ENCODE measurements at regions not wholly inside any gene's neighbourhood (a gene's known extent, or its start where the extent isn't known, plus 50 kb on each side); places are given as distances from the start of the nearest gene placed in this dataset.

DNA sequence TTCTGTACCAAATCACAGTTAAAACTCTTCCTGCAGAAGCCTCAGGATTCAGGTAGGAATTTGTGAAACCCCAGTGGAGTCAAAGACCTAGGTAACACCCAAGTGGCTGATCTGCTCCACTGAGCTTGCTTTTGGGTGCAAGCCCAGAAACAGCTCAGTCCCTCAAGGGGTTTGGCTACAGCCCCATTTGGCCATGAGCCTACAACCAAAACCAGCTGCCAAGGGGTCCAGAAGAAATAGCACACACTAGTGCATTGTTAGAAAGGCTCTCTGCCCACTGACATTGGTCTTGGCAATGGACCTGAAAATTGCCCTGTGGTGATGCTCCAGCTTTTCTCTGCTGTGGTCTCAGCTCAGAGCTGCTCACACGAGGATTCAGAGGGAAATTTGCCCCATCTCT is 577.4 kb upstream of the INTU start:
- no peak for DNase-seq

GRCh38 chr4:127069675-127070074 is 563.1 kb upstream of the INTU start:
- DNase-seq, result no peak

- DNase-seq, result no peak
Observed at GRCh38 chr4:127071443-127071842, 561.3 kb upstream of the INTU start.

GRCh38 chr4:127080141-127080540 is 552.6 kb upstream of the INTU start:
- no peak for DNase-seq

DNA sequence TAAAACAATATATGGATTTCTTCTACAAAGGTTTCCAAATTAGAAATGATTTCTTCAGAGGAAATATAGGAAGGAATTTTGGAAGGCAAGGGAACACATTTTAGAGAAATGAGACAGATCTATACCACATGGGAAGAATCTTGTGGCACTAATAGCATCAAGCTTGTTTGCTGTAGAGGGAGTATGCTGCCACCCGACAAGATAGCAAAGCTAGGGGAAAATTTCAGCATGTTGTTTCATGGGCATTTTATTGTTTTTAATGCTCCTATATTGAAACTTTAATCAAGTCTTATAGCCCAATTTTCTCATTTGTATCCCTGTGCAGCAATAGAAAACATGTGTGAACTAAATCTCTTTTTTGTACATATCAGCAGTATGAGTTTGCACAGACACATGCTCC is 551.7 kb upstream of the INTU start:
- no peak for DNase-seq

- no peak for DNase-seq
Observed at GRCh38 chr4:127082986-127083385, 549.8 kb upstream of the INTU start.

DNA sequence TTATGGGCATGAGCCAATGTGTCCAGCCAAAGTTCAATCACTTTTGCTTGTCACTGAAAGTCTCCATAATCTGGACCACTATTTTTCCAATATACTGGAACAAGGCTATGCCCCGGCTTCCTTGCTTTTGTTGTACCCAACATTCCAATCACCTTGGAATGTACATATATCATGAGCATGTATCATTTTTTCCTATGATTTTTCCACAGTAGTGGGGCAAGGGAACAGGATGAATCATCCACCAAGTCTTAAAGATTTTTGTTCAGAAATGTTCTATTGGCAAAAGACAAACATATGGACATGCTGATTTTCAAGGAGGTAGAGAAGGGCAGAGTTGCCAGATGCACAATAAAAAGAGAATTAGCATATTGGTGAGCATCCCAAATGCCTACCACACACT is 548.1 kb upstream of the INTU start:
- DNase-seq, result no peak

DNA sequence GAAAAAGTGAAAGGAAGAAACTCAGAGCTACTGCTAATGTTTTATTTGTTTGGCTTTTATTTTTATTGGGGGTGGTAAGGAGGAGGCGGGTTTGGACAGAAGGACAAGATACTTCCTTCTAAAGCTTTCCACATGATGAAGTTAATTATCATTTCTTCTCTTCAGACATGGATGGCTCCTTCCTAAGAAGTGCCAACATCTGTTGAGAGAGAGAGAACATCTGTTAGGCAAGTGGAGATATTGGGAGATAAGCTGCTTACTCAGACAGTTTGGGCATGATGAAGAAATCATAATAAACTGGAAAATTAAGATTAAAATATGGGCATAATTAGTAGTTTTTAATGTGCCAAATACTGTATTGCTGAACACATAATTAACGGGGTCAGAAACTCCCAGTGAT is 535.7 kb upstream of the INTU start:
- no peak for DNase-seq

DNA sequence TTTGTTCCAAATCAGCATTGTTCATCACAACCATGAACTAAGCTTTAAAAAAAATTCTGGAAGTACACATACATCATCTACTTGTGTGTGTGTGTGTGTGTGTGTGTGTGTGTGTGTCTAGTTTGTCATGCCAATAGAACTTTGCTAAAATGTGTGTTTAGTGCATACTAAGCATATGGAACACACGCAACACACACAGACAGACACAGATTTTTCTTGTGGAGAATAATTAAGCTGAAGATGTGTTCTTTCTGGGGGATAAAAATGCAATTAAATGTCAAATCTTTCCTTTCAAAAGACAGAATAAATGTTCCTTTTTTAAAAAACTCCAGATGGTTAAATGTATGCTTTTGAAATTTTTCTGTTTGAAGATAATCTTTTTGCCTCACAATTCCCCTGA is 530.4 kb upstream of the INTU start:
- DNase-seq, result no peak

DNA sequence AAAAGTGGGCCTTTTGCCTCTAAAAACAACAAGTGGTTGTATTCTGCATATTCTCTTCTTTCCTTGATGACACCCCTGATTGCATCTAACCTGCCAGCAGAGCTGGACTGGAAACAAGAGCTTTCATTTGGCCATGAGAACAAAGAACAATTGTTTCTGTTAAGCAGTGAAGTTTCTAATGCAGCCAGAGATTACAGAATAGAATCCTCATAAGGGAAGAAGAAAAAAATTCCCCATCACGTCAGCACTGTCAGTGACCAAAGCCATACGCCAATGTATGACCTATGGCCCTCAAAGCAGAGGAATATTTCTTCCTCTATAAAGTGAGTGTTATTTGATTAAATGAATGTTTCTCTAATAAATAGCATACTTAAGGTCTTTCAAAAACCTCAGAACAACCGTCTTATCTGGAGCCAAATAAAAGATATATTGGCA is 529.1 kb upstream of the INTU start:
- no peak for DNase-seq

DNA sequence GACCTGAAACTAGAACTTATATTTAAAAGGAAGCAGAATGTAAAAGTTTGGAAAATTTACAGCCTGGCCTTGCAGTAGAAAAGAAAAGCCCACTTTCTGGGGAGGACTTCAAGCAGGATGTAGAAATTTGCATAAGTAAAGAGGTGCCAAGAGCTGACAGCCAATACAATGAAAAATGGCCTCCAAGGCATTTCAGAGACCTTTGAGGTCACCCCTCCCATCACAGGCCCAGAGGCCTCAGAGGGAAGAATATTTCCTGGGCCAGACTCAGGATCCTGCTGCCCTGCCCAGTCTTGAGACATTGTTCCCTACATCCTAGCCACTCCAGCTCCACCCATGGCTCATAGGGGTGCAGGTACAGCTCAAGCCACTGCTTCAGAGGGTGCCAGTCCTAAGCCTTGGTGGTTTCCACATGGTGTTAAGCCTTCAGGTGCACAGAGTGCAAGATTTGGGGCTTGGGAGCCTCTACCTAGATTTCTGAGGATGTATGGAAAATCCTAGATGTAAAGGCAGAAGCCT is 518.9 kb upstream of the INTU start:
- DNase-seq, result no peak

DNA sequence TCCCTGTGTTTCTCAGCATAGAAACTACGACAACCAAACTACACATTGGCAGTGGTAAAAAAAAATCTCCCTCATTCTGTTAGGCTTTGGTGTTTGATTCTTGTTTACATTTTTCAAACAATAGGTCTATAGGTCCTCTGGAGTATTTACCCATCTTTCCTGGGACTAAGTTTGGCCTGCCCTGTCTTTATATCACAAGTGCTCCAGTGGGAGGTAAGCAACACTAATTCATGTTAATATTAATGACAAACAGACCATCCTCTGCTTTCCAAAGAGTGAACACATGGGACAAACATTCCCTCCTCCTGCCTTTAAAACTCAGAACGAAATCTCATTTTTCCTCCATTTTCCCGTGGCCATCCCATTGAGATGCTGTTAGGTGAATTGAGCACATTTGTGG is 514.1 kb upstream of the INTU start:
- DNase-seq, result no peak

DNA sequence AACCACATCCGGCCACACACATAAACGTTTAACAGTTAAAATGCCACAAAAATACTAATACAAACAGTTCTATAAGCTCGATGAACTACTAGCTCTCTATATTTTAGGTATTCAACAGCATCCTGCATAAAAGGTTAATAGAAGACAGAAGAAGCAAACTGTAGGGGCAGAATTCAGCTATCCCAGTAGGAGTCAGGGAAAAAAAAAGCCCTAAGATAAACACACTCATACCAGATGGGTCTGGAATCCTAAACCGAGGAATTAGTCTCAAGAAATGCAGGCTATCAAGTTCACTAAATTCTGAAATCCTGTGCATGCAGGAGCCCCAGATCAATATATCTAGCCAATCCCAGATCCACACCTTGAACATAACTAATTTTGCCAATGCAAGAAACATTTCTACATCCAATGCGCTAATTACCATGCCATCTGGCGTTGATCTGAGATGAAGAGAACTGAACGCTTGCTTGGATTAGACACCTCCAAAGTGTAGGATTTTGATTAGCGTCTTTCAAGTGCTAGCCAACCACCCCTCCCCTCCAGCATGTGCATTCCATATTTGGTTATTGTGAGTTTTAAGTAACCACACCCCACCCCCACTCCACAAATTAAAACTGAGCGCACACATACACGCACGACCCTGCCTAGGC is 512.2 kb upstream of the INTU start:
- DNase-seq, result no peak

DNA sequence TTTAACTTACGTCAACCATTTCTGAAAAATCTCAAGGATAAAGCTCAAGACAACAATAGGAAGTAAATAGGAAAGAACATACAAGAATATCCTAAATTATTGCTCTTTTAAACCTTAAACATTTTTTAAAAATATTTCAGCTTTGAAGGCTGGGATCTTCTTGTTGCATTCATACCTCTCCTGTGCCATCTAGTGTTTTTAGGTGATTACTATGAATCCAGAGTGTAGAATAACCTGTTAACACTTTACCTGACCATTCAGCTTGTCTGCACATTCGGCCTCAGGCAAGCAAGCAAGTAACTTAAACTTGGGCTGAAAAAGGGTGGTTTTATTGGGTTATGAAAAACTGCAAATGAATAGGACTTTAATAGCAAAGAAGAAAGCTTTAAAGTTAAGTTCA is 507.8 kb upstream of the INTU start:
- DNase-seq, result no peak

- DNase-seq, result no peak
Observed at GRCh38 chr4:127126718-127127117, 506.0 kb upstream of the INTU start.

- DNase-seq, result no peak
Observed at GRCh38 chr4:127131527-127131926, 501.2 kb upstream of the INTU start.

GRCh38 chr4:127134490-127134889 is 498.3 kb upstream of the INTU start:
- DNase-seq, result no peak

GRCh38 chr4:127138586-127138985 is 494.2 kb upstream of the INTU start:
- no peak for DNase-seq

- DNase-seq, result no peak
Observed at GRCh38 chr4:127139788-127140286, 492.9 kb upstream of the INTU start.

- no peak for DNase-seq
Observed at GRCh38 chr4:127140306-127140705, 492.5 kb upstream of the INTU start.

DNA sequence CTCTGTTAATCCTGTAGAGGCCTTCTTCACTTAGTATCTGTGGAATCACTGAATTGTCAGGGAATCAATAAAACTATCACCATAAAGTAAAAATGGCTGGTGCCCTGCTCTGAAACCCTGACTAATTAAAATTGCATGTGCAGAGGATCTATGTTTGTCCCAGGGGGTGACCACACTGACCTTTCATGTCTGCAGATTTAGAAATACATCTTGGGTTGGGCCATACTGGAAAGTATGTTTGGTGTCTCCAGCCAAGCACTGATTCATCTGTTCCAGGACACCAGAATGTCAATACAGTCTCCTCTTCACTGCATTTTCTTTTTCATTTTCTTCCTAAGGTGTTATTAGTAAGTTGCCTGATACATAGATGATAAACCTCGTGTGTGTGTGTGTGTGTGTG is 490.9 kb upstream of the INTU start:
- no peak for DNase-seq

- DNase-seq, result no peak
Observed at GRCh38 chr4:127143460-127144195, 489.1 kb upstream of the INTU start.

- DNase-seq, result no peak
Observed at GRCh38 chr4:127145006-127145540, 487.7 kb upstream of the INTU start.

- no peak for DNase-seq
Observed at GRCh38 chr4:127148165-127148564, 484.6 kb upstream of the INTU start.

Data from activated CD4-positive, alpha-beta T cell treated with anti-CD3 and anti-CD28 coated beads, Interleukin-10, Interleukin-2, amounts not matched to agents 100 ng/mL and 50 ng/mL, durations not matched to agents 16 hours and 8 hours (primary cell).